DND-41 (cell line): ENCODE measurements at regions not wholly inside any gene's neighbourhood (a gene's known extent, or its start where the extent isn't known, plus 50 kb on each side); places are given as distances from the start of the nearest gene placed in this dataset.
"Not testable (repeated sequence)": the region's sequence is repeated elsewhere in the genome, so short reads cannot be mapped to it uniquely, and the experiment has no call there.

ENCODE experiments used
- ATAC-seq: fragments of 200-7000 bp; cut with Tn5 transposase; 3 replicates; pipeline ENCODE4 v1.9.1; 2021; ENCODE audit warnings: low read depth; ENCODE audit not compliant: insufficient read depth
- DNase-seq: peaks from one replicate; pipeline ENCODE4 v3.0.0-alpha.2; 2020
- H2AFZ ChIP-seq: 2 replicates; pipeline ENCODE4 v1.6.0; 2012; ENCODE audit warnings: low read depth, low read length
- H3K27ac ChIP-seq: 2 replicates; pipeline ENCODE4 v1.5.1; 2012; ENCODE audit warnings: low read length, inconsistent platforms
- H3K27me3 ChIP-seq: fragments of 200-600 bp; sonication (generic); 2 replicates; pipeline ENCODE4 v1.6.0; 2012; ENCODE audit warnings: low read length, mild to moderate bottlenecking, inconsistent platforms; ENCODE audit not compliant: insufficient read depth, poor library complexity
- H3K36me3 ChIP-seq: 2 replicates; pipeline ENCODE4 v1.5.1; 2012; ENCODE audit warnings: low read length, inconsistent platforms; ENCODE audit not compliant: insufficient read depth
- H3K4me1 ChIP-seq: 2 replicates; pipeline ENCODE4 v1.5.1; 2012; ENCODE audit warnings: mild to moderate bottlenecking, low read length; ENCODE audit not compliant: insufficient read depth
- H3K4me2 ChIP-seq: 2 replicates; pipeline ENCODE4 v1.6.0; 2012; ENCODE audit warnings: mild to moderate bottlenecking, moderate library complexity, low read length, inconsistent platforms; ENCODE audit not compliant: insufficient read depth
- H3K4me3 ChIP-seq, 2 experiments: fragments of 200-600 bp in 1 of 2; shearing (Covaris generic) in 1 of 2; 2 replicates each; pipeline ENCODE4 v1.5.1; 2012 to 2016; ENCODE audit warnings: inconsistent platforms in 2 of 2, low read length in 2 of 2, mild to moderate bottlenecking in 2 of 2, low read depth in 1 of 2, moderate library complexity in 1 of 2
- H3K79me2 ChIP-seq: 2 replicates; pipeline ENCODE4 v1.6.0; 2012; ENCODE audit warnings: low read length, inconsistent platforms; ENCODE audit not compliant: insufficient read depth
- H3K9ac ChIP-seq: 2 replicates; pipeline ENCODE4 v1.6.0; 2012; ENCODE audit warnings: low read depth, mild to moderate bottlenecking, inconsistent platforms, low read length, moderate library complexity
- H3K9me3 ChIP-seq: 2 replicates; pipeline ENCODE4 v1.5.1; 2012; ENCODE audit warnings: low read length, moderate library complexity, mild to moderate bottlenecking, inconsistent platforms; ENCODE audit not compliant: insufficient read depth, severe bottlenecking
- H4K20me1 ChIP-seq: 2 replicates; pipeline ENCODE4 v1.6.0; 2012; ENCODE audit warnings: low read length; ENCODE audit not compliant: insufficient read depth
- CTCF ChIP-seq: IDR thresholded peaks from 2 replicates; pipeline ENCODE4 v1.5.1; 2012; ENCODE audit warnings: borderline replicate concordance, low read length, moderate library complexity, mild to moderate bottlenecking; ENCODE audit not compliant: poor library complexity, severe bottlenecking; ENCODE audit errors: extremely low read depth
- EZH2 ChIP-seq: IDR thresholded peaks from 3 replicates; pipeline ENCODE4 v1.6.1; 2012; ENCODE audit warnings: borderline replicate concordance, low read depth, mild to moderate bottlenecking, moderate library complexity, low read length, inconsistent platforms; ENCODE audit not compliant: severe bottlenecking

- no peak for TF ChIP-seq CTCF
- no peak for TF ChIP-seq EZH2
Observed at GRCh38 chr5:56632939-56633338, 182.4 kb upstream of the MAP3K1 start.

GRCh38 chr5:56632199-56632598 is 183.2 kb upstream of the MAP3K1 start:
- Histone ChIP-seq H3K9me3 (no peaks in the 10 kb centered on the region), H3K79me2 (no peaks in the 10 kb centered on the region), H4K20me1 (no peaks in the 10 kb centered on the region), H3K4me1 (no peaks in the 10 kb centered on the region), H3K36me3 (no peaks in the 10 kb centered on the region), H2AFZ (no peak overlapping the region), H3K4me2 (no peak overlapping the region), H3K9ac (no peak overlapping the region), H3K27me3 (no peaks in the 10 kb centered on the region), H3K4me3 (no peak overlapping the region), H3K27ac (no peak overlapping the region)
- DNase-seq (no peak), ATAC-seq (no peak)
- TF ChIP-seq CTCF (no peak), EZH2 (no peak)

More at GRCh38 chr5:56632939-56633338, 182.4 kb upstream of the MAP3K1 start:
- no peaks in the 10 kb centered on the region for H3K4me1 ChIP-seq
- no peak overlapping the region for H3K27ac ChIP-seq
- no peak overlapping the region for H3K9ac ChIP-seq
- no peaks in the 10 kb centered on the region for H3K9me3 ChIP-seq
- H3K79me2 ChIP-seq, result no peaks in the 10 kb centered on the region
- H3K36me3 ChIP-seq, result no peaks in the 10 kb centered on the region
- H2AFZ ChIP-seq, result no peak overlapping the region
- no peak overlapping the region for H3K4me2 ChIP-seq
- H3K27me3 ChIP-seq, result no peaks in the 10 kb centered on the region
- no peaks in the 10 kb centered on the region for H4K20me1 ChIP-seq
- DNase-seq, result no peak
- no peak for ATAC-seq
- H3K4me3 ChIP-seq, result no peak overlapping the region

GRCh38 chr5:56631719-56632118 is 183.6 kb upstream of the MAP3K1 start:
- H3K4me1 ChIP-seq, result no peaks in the 10 kb centered on the region
- TF ChIP-seq EZH2, result no peak
- no peak for TF ChIP-seq CTCF
- H3K79me2 ChIP-seq, result no peaks in the 10 kb centered on the region
- H3K27ac ChIP-seq, result no peak overlapping the region
- H3K4me3 ChIP-seq, result no peak overlapping the region
- H3K36me3 ChIP-seq, result no peaks in the 10 kb centered on the region
- no peaks in the 10 kb centered on the region for H4K20me1 ChIP-seq
- H2AFZ ChIP-seq, result no peak overlapping the region
- no peak for ATAC-seq
- H3K27me3 ChIP-seq, result no peaks in the 10 kb centered on the region
- DNase-seq, result no peak
- H3K9me3 ChIP-seq, result no peaks in the 10 kb centered on the region
- no peak overlapping the region for H3K4me2 ChIP-seq
- no peak overlapping the region for H3K9ac ChIP-seq

GRCh38 chr5:56628616-56629015 is 186.7 kb upstream of the MAP3K1 start:
- H3K27ac ChIP-seq, H3K79me2 ChIP-seq, H3K9me3 ChIP-seq, H3K36me3 ChIP-seq, H3K9ac ChIP-seq, H3K4me2 ChIP-seq, ATAC-seq, H2AFZ ChIP-seq, DNase-seq, H3K4me3 ChIP-seq, H3K27me3 ChIP-seq, H3K4me1 ChIP-seq, H4K20me1 ChIP-seq: not testable (repeated sequence)
